Activated CD4-positive, alpha-beta memory T cell treated with anti-CD3 and anti-CD28 coated beads, Interleukin-2, amount 10 ng/mL, durations not matched to agents 7 days and 5 days (primary cell): ENCODE measurements at regions not wholly inside any gene's neighbourhood (a gene's known extent, or its start where the extent isn't known, plus 50 kb on each side); places are given as distances from the start of the nearest gene placed in this dataset.

Experiments used
- CTCF ChIA-PET: fragments of 350-600 bp; sonication (Branson Sonifier 250); formaldehyde crosslinking; loops from one replicate; lab custom pipeline; 2021; ENCODE audit warnings: antibody characterized with exemption, inconsistent platforms; lab: Charles Lee
- POLR2A ChIA-PET: fragments of 350-600 bp; sonication (Branson Sonifier 250); formaldehyde crosslinking; loops from one replicate; lab custom pipeline; 2021; ENCODE audit warnings: antibody characterized with exemption; lab: Charles Lee
- DNase-seq: peaks from one replicate; pipeline ENCODE4 v3.0.0-alpha.2; 2020
- H3K27ac Mint-ChIP-seq: one replicate; pipeline ENCODE4 v1.8.0; 2021; ENCODE audit warnings: mild to moderate bottlenecking, mixed read lengths
- H3K27me3 Mint-ChIP-seq: one replicate; pipeline ENCODE4 v1.8.0; 2021; ENCODE audit warnings: mixed read lengths
- H3K36me3 Mint-ChIP-seq: one replicate; pipeline ENCODE4 v1.8.0; 2021; ENCODE audit warnings: low read depth, mixed read lengths
- H3K4me1 Mint-ChIP-seq: one replicate; pipeline ENCODE4 v1.8.0; 2021; ENCODE audit warnings: mixed read lengths
- H3K4me3 Mint-ChIP-seq: one replicate; pipeline ENCODE4 v1.8.0; 2021; ENCODE audit warnings: mild to moderate bottlenecking, mixed read lengths
- H3K9me3 Mint-ChIP-seq: one replicate; pipeline ENCODE4 v1.8.0; 2021; ENCODE audit warnings: mixed read lengths

DNA sequence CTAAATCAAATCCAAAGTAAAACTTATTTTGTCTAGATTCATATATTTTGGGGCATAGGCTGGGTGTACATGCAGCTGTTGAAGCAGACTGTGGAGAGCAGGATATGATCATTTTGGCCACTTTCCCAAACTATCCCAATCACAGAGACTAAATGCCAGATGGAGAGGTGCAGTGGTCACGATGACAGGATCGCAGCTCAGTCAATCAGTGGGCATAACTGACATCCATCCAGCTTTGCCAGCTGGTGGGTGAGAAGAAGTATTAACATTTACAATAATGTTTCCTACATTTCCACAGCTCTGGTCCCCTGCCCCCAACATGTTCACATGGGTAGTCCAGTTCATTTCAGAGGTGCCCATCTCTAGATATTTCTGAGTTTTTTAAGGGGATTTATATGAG lies 255.5 kb upstream of the SESN3 start:
- CTCF ChIA-PET = no interaction called here
- Mint-ChIP-seq H3K4me1 (peaks cover 2% of the 10 kb centered on the region), H3K27me3 (no peaks in the 10 kb centered on the region), H3K36me3 (no peaks in the 10 kb centered on the region), H3K27ac (no peak overlapping the region), H3K4me3 (no peak overlapping the region), H3K9me3 (peaks cover 2% of the 10 kb centered on the region)
- POLR2A ChIA-PET = no interaction called here
- DNase-seq = no peak

DNA sequence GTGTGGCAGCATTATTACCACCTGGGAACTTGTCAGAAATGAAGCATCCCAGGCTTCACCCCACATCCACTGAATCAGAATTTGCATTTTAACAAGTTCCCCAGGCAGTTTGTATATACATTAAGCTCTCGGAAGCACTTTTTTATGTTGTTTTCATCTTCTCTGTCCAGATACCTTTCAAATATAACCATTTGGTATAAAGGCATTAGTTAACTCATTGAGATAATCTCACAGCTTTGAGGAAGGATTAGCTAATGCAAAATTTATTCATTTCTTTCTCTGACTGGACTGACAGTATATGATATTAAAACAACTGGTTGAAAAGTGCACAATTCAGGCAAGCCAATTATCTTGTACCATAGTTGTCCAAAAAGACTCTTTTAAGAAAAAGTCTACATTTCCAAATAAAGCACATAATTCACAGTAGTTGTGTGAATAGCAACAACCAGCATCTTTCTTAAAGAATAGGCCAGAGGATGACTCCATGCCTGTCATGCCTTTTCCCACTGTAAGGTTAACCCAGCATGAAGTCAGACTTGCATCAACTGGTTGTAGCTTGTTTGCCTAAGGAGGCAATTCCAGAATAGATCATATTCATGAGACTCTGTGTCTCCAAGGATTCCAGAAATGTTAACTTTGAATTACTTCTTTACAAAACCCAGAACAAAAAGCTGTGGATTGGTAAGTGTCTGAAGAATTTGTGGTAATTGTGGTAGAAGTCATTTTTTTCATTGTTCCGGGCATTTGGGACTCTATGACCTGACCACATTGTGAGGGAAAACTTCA lies 254.3 kb upstream of the SESN3 start:
- Mint-ChIP-seq H3K9me3 (no peaks in the 10 kb centered on the region), H3K27ac (no peak overlapping the region), H3K36me3 (no peaks in the 10 kb centered on the region), H3K4me3 (no peak overlapping the region), H3K4me1 (peaks cover 2% of the 10 kb centered on the region), H3K27me3 (no peaks in the 10 kb centered on the region)
- POLR2A ChIA-PET = no interaction called here
- DNase-seq = no peak
- CTCF ChIA-PET = no interaction called here

DNA sequence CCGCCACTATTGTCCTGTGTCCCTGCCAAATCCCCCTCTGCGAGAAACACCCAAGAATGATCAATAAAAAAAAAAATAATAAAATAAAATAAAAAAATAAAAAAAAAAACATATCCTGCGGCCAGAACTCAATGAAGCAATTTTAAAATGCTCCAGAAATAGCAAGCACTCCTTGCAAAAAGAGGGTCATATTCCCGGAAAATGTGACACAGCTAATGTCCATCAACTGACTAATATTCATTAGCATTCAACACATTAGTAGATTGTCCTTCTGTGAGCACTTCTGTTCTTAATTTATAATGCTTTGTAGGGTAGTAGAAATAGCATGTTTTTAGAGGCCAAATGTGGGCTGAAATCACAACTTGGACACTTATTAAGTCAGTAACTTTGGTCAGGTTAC lies 252.3 kb upstream of the SESN3 start:
- Mint-ChIP-seq H3K4me3 (no peak overlapping the region), H3K4me1 (peaks cover 2% of the 10 kb centered on the region), H3K27ac (no peak overlapping the region), H3K27me3 (no peaks in the 10 kb centered on the region), H3K9me3 (no peaks in the 10 kb centered on the region), H3K36me3 (no peaks in the 10 kb centered on the region)
- no peak for DNase-seq
- ChIA-PET CTCF (no interaction called here), POLR2A (no interaction called here)

DNA sequence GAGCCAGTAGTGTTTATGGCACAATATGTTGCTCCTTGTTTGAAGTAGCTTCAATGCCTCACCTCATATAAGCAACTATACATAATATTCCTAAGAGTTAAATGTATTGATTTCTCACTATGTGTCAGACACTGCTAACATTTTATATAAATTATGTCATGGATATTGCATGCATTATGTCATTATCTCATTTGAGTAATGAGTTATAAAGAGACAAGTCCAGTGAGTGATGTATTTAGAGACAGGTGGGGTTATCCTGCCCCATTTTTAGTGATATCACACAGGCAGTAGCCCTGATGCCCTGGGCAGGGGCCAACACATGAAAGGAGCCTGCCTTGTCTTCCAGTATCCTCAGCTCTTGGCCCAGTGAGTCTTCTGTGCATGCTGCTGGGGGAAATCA lies 247.0 kb upstream of the SESN3 start:
- Mint-ChIP-seq H3K4me1 (no peaks in the 10 kb centered on the region), H3K27me3 (no peaks in the 10 kb centered on the region), H3K27ac (no peak overlapping the region), H3K4me3 (no peak overlapping the region), H3K9me3 (no peaks in the 10 kb centered on the region), H3K36me3 (no peaks in the 10 kb centered on the region)
- DNase-seq = no peak
- CTCF ChIA-PET = no interaction called here
- POLR2A ChIA-PET = no interaction called here

DNA sequence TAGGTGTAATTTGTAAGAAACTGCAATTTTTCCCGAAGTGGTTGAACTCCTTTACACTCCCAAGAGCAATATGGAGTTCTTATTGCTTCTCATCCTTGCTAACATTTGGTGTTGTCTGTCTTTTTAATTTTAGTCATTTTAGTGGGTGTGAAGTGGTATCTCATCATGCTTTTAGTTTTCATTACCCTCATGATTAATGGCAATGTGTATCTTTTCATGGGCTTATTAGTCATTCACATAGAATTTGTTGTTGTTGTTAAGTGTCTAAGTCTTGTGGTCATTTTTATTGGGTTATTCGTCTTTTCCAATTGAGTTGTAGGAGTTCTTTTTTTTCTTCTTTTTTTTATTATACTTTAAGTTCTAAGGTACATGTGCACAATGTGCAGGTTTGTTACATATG lies 238.3 kb upstream of the SESN3 start:
- H3K36me3 Mint-ChIP-seq = no peaks in the 10 kb centered on the region
- ChIA-PET CTCF (no interaction called here), POLR2A (no interaction called here)
- no peak overlapping the region for H3K4me3 Mint-ChIP-seq
- H3K27me3 Mint-ChIP-seq = no peaks in the 10 kb centered on the region
- DNase-seq = no peak
- no peaks in the 10 kb centered on the region for H3K9me3 Mint-ChIP-seq
- H3K4me1 Mint-ChIP-seq = no peaks in the 10 kb centered on the region
- H3K27ac Mint-ChIP-seq = no peak overlapping the region

DNA sequence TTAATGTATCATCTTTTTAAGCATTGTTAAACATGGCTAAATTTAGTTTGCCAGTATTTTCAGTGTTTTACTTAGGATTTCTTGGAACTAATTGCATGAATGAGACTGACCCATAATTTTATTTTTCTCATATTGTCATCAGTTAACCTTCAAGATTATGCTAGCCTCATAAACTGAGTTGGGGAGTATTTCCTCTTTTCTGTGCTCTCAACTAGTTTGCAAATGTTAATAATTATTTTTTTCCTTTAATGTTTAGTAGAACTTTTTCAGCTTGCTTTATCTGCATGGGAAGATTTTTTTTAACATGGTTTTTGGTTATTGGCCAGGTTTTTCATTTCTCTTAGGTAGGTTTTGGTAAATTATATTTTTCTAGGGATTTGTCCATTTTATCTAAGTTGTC lies 235.4 kb upstream of the SESN3 start:
- POLR2A ChIA-PET = no interaction called here
- Mint-ChIP-seq H3K4me1 (no peaks in the 10 kb centered on the region), H3K27ac (no peak overlapping the region), H3K27me3 (no peaks in the 10 kb centered on the region), H3K9me3 (no peaks in the 10 kb centered on the region), H3K4me3 (no peak overlapping the region), H3K36me3 (no peaks in the 10 kb centered on the region)
- CTCF ChIA-PET = no interaction called here
- no peak for DNase-seq

DNA sequence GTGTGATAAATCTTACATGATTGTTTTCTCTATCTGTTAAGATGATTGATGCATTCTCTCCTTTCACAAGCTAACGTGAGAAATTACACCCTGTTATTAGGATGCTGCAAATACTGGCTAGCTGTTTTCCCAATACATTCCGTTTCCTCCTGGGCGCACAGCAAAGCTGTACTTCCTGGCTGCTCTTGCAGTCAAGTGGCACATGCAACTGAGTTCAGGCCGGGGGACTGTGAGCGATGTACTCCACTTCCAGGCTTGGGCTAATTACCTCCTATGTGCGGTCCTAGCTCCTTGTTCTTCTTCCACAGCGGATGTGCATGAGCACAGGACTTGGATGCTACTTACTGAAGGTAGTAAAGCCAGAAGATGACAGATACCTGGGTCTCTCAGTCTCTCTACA lies 234.9 kb upstream of the SESN3 start:
- Mint-ChIP-seq H3K27ac (no peak overlapping the region), H3K9me3 (no peaks in the 10 kb centered on the region), H3K4me3 (no peak overlapping the region), H3K36me3 (no peaks in the 10 kb centered on the region), H3K4me1 (no peaks in the 10 kb centered on the region), H3K27me3 (no peaks in the 10 kb centered on the region)
- CTCF ChIA-PET = no interaction called here
- DNase-seq = no peak
- POLR2A ChIA-PET = no interaction called here

DNA sequence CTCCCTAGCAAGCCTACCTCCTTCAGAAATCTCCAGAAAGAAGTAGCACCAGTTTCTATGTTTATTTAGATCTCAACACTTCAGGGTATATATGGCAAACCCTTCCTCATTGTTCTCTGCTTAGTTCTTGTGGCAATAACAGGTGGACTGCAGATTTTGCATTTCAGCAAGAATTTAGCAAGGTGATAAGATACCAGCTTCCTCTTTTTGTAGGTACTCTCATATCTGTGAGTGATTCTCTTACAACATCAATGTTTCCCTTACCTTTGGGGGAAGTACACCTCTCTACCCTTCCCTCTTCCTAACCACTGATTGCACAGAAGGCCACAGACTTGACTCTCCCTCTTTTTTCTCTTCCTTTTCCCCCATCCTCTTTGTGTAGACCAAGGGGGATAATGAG lies 230.9 kb upstream of the SESN3 start:
- no peaks in the 10 kb centered on the region for H3K4me1 Mint-ChIP-seq
- no peak overlapping the region for H3K27ac Mint-ChIP-seq
- ChIA-PET POLR2A (no interaction called here), CTCF (no interaction called here)
- no peaks in the 10 kb centered on the region for H3K27me3 Mint-ChIP-seq
- H3K36me3 Mint-ChIP-seq = no peaks in the 10 kb centered on the region
- H3K9me3 Mint-ChIP-seq = no peaks in the 10 kb centered on the region
- no peak for DNase-seq
- no peak overlapping the region for H3K4me3 Mint-ChIP-seq

DNA sequence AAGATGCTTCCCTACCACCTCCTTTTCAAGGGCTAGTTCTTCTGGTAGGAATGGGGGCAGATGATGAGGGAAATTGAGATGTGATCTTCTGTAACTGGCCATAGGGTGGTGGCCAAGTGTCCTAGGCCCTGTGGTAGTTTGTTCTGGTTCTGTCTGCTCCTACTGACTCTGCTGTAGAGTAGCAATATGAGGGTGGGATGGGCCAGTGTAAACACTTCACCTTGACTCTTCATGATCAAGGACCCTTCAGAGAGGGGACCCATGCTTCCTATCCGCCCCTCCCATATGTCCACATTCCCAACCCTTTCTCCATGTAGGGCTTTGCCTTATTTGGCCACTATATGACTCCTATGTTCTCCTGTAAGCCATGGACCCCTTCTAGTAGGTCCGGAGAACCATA lies 230.3 kb upstream of the SESN3 start:
- Mint-ChIP-seq H3K4me1 (no peaks in the 10 kb centered on the region), H3K4me3 (no peak overlapping the region), H3K9me3 (peaks cover under 1% of the 10 kb centered on the region), H3K27me3 (no peaks in the 10 kb centered on the region), H3K27ac (no peak overlapping the region), H3K36me3 (no peaks in the 10 kb centered on the region)
- DNase-seq = no peak
- ChIA-PET POLR2A (no interaction called here), CTCF (no interaction called here)

DNA sequence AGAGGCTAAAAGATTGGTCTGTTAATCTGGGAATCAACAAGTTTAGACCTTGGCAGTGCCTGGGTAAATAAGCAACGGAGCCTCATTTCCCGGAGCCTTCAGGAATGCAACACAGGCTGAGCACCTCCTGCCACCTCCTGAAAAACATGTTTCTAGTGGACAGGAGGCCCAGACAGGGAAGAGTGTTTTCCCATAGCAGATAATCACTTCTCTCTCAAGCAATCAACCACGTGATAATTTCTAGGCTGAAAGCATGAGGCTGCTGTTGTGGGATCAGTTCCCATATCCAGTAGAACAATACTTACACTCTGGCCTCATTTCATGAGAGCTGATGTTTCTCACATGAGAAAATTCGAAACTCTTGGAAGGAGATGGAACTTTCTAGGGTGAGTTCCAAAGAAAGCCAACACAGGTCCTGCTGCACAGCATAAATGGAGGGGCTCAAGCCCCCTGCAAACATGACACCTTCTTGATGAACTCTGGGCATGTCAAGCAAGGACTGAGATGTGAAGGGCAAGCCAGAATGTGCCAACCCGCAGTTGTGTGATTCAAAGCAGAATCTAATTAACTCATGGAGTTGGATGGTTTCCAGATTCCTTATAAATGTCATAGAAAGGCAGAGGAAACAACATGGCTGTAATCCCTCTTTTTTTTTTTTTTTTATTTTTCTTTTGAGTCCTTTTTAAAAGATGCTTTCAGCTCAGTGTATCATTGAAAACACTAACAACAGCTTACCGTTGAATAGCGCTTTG lies 228.5 kb upstream of the SESN3 start:
- Mint-ChIP-seq H3K4me3 (no peak overlapping the region), H3K27me3 (no peaks in the 10 kb centered on the region), H3K27ac (no peak overlapping the region), H3K36me3 (no peaks in the 10 kb centered on the region), H3K9me3 (peaks cover 3% of the 10 kb centered on the region), H3K4me1 (no peaks in the 10 kb centered on the region)
- ChIA-PET POLR2A (interaction anchor here (0.6 kb wide), 1 partner anchor 120 kb away, joined by 3 read pairs; no protein-coding TSS in a partner anchor), CTCF (interaction anchor here (0.7 kb wide), 1 partner anchor 301 kb away, joined by 3 read pairs; no protein-coding TSS in a partner anchor)
- no peak for DNase-seq

DNA sequence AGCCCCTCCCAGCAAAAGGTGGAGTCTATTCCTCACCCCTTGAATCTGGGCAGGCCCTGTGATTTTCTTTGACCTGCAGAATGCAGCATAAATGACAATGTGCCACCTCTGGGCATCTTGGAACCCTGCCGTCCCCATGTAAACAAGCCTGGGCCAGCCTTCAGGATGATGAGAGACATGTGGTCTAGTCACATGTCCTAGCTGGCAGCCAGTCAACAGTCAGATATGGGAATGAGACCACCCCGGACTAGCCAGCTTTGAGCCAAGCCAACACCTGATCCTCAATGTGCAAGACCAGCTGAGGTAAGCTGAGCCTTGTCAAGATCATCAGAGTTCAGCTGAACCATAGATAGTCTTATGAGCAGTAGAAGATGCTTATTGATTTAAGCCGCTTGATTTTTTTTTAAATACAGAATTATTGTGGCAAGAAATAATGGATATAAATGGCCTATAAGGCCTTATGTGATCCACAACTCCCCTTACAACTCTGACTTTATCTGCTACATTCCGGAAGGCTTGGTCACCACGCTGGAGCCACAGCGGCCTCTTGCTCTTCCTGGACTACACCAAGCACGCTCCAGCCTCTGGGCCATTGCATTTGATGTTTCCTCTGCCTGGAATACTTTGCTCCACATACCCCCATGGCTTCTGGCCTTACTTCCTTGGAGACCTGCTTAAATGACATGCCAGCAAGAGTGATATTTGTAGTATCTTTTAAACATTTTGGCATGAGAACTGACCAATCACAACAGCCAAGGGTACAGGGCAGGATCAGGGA lies 225.9 kb upstream of the SESN3 start:
- H3K4me1 Mint-ChIP-seq = no peaks in the 10 kb centered on the region
- ChIA-PET CTCF (no interaction called here), POLR2A (no interaction called here)
- no peak for DNase-seq
- no peak overlapping the region for H3K4me3 Mint-ChIP-seq
- no peaks in the 10 kb centered on the region for H3K36me3 Mint-ChIP-seq
- peaks cover 3% of the 10 kb centered on the region for H3K9me3 Mint-ChIP-seq
- no peaks in the 10 kb centered on the region for H3K27me3 Mint-ChIP-seq
- H3K27ac Mint-ChIP-seq = no peak overlapping the region

DNA sequence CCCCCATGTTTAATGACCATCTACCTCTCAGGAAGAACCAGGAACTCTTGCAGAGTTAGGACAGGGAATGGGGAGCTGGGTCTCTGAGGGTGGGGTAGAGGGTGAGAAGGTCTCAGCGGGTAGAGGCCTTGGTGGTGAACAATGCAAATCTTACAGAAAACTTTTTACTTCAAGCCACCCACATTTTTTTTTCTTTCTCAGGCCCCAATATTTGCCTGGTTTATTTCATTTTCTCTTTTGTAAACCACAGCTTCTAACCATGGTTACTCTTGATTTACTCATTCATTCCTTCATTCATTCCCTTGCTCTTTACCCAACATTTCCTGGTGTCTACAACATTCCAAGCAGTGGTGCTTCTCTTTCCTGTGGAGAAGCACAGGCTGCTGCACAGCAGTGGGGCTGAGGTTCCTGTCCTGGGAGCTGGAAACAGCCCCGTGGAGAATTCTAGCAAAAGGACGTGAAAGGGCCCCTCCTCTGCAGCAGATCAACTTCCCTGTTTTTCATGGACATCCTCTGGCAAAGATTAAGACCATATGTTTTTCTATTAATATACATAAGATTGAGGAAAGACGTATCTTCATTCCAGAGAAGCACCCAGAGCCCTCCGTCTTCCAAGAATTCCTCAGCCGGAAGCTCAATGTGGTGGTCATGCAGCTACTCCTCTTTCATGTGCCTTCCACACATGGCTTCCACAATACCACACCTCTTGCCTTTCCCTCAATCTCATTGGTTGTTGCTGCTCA lies 224.4 kb upstream of the SESN3 start:
- Mint-ChIP-seq H3K36me3 (no peaks in the 10 kb centered on the region), H3K9me3 (peaks cover 3% of the 10 kb centered on the region), H3K27ac (no peak overlapping the region), H3K27me3 (no peaks in the 10 kb centered on the region), H3K4me3 (no peak overlapping the region), H3K4me1 (no peaks in the 10 kb centered on the region)
- ChIA-PET CTCF (no interaction called here), POLR2A (no interaction called here)
- DNase-seq = no peak
